BE2C (cell line): ENCODE measurements at regions not wholly inside any gene's neighbourhood (a gene's known extent, or its start where the extent isn't known, plus 50 kb on each side); places are given as distances from the start of the nearest gene placed in this dataset.
"Not testable (repeated sequence)": the region's sequence is repeated elsewhere in the genome, so short reads cannot be mapped to it uniquely, and the experiment has no call there.

ENCODE experiments used
- DNase-seq: peaks from one replicate; pipeline ENCODE4 v3.0.0-alpha.2; 2020
- H3K27me3 ChIP-seq: fragments of 250-450 bp; sonication (Bioruptor Pico); 2 replicates; pipeline ENCODE4 v1.5.1; 2020; ENCODE audit warnings: mild to moderate bottlenecking
- H3K36me3 ChIP-seq: fragments of 250-450 bp; sonication (Bioruptor Pico); 2 replicates; pipeline ENCODE4 v1.5.1; 2020; ENCODE audit warnings: mild to moderate bottlenecking
- H3K4me1 ChIP-seq: fragments of 250-450 bp; sonication (Bioruptor Pico); 2 replicates; pipeline ENCODE4 v1.5.1; 2020
- H3K4me3 ChIP-seq: 2 replicates; pipeline ENCODE4 v1.5.1; 2011; ENCODE audit warnings: low read depth, low read length
- H3K9me3 ChIP-seq: fragments of 250-450 bp; sonication (Bioruptor Pico); 2 replicates; pipeline ENCODE4 v1.5.1; 2020
- TF ChIP-seq, protein P1 (sequence below): IDR thresholded peaks from 2 replicates; pipeline ENCODE4 v1.5.1; 2012; ENCODE audit warnings: mild to moderate bottlenecking, low read depth, low read length

DNA sequence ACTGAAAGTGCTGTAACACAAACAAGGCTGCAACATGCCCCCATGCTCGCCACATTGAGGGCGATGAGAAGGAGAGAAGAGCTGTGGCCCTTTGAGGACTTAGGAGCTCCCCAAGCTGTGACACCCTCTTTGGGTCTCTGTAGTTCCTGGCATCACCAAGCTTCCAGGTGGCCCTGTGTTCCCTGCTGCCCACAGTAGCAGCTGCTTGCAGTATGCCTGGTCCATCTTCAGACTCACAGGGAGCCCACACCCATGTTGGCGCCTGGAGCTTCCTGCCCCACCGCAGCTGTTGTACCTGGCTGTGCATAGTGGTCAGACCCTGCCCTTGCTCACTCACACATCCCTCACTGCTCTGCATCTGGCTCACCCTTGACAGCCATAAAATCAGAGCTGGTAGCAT lies 401.2 kb upstream of the NRG3 start:
- Histone ChIP-seq H3K4me3 (no peak overlapping the region), H3K4me1 (no peaks in the 10 kb centered on the region), H3K9me3 (no peaks in the 10 kb centered on the region), H3K27me3 (no peaks in the 10 kb centered on the region), H3K36me3 (no peaks in the 10 kb centered on the region)
- TF ChIP-seq, protein P1, sequence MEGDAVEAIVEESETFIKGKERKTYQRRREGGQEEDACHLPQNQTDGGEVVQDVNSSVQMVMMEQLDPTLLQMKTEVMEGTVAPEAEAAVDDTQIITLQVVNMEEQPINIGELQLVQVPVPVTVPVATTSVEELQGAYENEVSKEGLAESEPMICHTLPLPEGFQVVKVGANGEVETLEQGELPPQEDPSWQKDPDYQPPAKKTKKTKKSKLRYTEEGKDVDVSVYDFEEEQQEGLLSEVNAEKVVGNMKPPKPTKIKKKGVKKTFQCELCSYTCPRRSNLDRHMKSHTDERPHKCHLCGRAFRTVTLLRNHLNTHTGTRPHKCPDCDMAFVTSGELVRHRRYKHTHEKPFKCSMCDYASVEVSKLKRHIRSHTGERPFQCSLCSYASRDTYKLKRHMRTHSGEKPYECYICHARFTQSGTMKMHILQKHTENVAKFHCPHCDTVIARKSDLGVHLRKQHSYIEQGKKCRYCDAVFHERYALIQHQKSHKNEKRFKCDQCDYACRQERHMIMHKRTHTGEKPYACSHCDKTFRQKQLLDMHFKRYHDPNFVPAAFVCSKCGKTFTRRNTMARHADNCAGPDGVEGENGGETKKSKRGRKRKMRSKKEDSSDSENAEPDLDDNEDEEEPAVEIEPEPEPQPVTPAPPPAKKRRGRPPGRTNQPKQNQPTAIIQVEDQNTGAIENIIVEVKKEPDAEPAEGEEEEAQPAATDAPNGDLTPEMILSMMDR: no peak
- DNase-seq: no peak

DNA sequence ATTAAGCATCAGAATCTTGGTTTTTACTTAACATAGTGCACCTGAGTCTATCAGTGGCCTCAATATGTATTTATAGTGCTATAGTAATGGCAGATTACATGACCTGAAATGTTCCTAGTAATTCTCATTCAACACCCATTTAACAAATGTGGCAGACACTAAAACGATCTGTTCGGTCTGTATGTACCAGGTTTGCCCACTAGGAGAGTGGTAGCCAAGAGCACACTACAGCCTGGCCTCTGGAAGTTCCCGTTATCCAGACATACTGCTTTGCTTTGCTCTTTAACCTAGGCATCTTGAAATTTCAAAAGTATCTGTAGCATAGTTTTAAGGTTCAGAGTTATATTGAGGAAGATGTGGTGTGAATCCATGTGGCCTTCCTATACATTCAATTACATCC lies 395.7 kb upstream of the NRG3 start:
- TF ChIP-seq, protein P1: peak; percentile 12; the same call in 1 of the 2 replicates
- H3K4me1 ChIP-seq: no peaks in the 10 kb centered on the region
- H3K4me3 ChIP-seq: no peak overlapping the region
- no peaks in the 10 kb centered on the region for H3K9me3 ChIP-seq
- no peaks in the 10 kb centered on the region for H3K36me3 ChIP-seq
- H3K27me3 ChIP-seq: no peaks in the 10 kb centered on the region
- DNase-seq: no peak

DNA sequence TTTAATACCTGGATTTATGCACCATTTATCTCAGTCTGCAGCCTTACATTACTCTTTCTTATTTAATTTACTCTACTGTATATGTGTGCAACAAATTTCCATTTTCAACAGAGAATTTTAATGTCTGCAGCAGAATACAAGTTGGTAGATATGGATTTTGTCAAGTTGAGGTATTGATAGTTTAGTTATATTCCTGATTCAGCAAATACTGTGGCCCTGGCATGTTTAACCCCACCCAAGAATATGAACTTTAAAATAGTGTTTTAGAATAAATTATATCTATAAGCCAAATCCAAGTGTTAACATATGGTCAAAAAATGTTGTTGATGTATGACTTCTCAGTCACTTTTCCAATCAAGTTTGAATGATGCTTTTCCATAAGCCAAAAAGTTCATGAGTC lies 378.4 kb upstream of the NRG3 start:
- Histone ChIP-seq H3K27me3 (no peaks in the 10 kb centered on the region), H3K36me3 (no peaks in the 10 kb centered on the region), H3K9me3 (no peaks in the 10 kb centered on the region), H3K4me3 (no peak overlapping the region), H3K4me1 (no peaks in the 10 kb centered on the region)
- TF ChIP-seq, protein P1: no peak
- DNase-seq: no peak

DNA sequence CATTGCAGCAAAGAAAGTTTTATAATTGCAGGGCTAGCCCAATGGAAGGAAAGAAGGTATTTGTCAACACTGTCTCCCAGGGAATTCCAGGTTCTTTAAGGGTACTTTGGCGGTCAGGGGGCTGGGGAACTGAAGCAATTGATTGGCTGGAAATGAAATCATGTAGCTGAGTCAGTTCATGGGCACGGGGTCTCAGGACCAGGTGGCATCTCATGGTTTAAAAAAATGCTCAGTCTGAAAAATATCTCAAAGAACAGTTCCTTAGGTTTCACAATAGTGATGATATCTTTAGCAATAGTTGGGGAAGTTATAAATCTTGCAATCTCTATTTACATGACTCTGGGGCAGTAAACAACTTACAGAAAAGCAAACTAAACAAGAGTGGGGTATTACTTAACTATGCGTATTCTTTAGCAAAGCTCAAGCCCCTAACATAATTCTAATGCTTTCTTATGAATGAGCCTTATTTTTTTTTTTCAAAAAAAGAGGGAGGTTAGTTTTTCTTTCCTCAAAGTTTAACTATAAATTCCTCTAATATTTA lies 376.9 kb upstream of the NRG3 start:
- Histone ChIP-seq H3K4me1 (no peaks in the 10 kb centered on the region), H3K4me3 (no peak overlapping the region), H3K9me3 (no peaks in the 10 kb centered on the region), H3K36me3 (no peaks in the 10 kb centered on the region), H3K27me3 (no peaks in the 10 kb centered on the region)
- DNase-seq: no peak
- TF ChIP-seq, protein P1: no peak

DNA sequence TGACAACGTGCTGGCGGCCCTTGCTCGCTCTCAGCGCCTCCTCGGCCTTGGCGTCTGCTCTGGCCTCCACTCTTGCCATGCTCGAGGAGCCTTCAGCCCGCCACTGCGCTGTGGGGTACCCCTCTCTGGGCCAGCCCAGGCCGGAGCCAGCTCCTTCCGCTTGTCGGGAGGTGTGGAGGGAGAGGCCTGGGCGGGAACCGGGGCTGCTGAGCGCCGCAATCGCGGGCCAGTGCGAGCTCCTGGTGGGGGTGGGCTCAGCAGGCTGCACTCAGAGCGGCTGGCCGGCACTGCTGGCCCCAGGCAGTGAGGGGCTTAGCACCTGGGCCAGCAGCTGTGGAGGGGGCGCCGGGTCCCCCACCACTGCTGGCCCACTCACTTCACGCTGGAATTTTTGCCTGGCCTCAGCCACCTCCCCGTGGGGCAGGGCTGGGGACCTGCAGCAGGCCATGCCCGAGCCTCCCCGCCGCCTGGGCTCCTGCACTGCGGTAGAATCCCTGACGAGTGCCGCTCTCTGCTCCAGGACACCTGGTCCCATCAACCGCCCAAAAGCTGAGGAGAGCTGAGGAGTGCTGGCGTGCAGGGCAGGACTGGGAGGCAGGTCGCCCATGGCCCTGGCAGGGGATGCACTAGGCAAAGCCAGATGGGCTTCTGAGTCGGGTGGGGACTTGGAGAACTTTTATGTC lies 372.2 kb upstream of the NRG3 start:
- no peak for DNase-seq
- no peaks in the 10 kb centered on the region for H3K4me1 ChIP-seq
- no peak overlapping the region for H3K4me3 ChIP-seq
- no peaks in the 10 kb centered on the region for H3K9me3 ChIP-seq
- no peaks in the 10 kb centered on the region for H3K36me3 ChIP-seq
- TF ChIP-seq, protein P1: no peak
- H3K27me3 ChIP-seq: no peaks in the 10 kb centered on the region

DNA sequence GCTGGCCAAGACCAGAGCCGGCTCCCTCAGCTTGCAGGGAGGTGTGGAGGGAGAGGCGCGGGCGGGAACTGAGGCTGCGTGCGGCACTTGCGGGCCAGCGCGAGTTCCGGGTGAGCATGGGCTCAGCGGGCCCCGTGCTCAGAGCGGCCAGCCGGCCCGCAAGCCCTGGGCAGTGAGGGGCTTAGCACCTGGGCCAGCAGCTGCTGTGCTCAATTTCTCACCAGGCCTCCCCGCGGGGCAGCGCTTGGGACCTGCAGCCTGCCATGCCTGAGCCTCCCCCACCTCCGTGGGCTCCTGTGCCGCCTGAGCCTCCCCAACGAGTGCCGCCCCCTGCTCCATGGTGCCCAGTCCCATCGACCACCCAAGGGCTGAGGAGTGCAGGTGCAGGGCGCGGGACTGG lies 369.2 kb upstream of the NRG3 start:
- not testable (repeated sequence) for H3K27me3 ChIP-seq, H3K9me3 ChIP-seq, H3K4me3 ChIP-seq, H3K36me3 ChIP-seq, DNase-seq, H3K4me1 ChIP-seq
